GM19372 (cell line): ENCODE measurements at regions not wholly inside any gene's neighbourhood (a gene's known extent, or its start where the extent isn't known, plus 50 kb on each side); places are given as distances from the start of the nearest gene placed in this dataset.
A peak's percentile ranks its signal among the peaks of the same experiment; 100 is the strongest.
"Not testable (repeated sequence)": the region's sequence is repeated elsewhere in the genome, so short reads cannot be mapped to it uniquely, and the experiment has no call there.

ENCODE experiments used
- ATAC-seq: cut with Tn5 transposase; IDR thresholded peaks from one replicate; pipeline ENCODE4 v1.9.1; 2021; ENCODE audit warnings: mild to moderate bottlenecking, low read depth, moderate library complexity; ENCODE audit not compliant: unreplicated experiment

DNA sequence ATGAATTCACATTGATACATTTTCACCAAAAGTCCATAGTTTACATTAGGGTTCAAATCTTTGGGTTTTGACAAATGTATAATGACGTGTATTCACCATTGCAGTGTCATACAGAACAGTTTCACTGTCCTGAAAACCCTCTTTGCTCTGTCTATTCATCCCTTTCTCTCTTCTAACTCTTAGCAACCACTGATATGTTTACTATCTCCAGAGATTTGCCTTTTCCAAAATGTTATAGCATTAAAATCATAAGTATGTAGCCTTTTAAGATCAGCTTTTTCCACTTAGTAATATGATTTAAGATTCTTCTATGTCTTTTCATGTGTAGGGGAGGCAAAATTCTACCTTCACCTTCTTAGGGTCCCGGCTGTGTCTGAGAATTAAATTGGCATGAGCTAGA is 203.8 kb downstream of the TPRG1 start:
- ATAC-seq = no peak

- no peak for ATAC-seq
Observed at GRCh38 chr3:189383630-189384029, 211.9 kb downstream of the TPRG1 start.

GRCh38 chr3:189385880-189386279 is 214.1 kb downstream of the TPRG1 start:
- ATAC-seq = not testable (repeated sequence)

- ATAC-seq = no peak
Observed at GRCh38 chr3:189386739-189387138, 215.0 kb downstream of the TPRG1 start.

DNA sequence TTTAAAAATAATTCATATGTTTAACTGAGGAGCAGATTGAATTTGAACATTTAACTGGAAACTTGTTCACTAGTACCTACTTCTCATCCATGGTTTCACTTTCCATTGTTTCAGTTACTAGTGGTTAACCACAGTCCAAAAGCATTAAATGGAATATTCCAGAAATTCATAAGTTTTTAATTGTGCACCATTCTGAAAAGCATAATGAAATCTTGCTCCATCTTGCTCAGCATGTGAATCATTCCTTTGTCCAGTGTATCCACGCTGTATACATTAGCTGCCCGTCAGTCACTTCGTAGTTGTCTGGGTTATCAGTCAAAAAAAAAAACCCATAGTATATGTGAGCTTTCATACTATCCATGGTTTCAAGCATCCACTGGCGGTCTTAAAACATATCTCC is 217.6 kb downstream of the TPRG1 start:
- ATAC-seq = no peak

DNA sequence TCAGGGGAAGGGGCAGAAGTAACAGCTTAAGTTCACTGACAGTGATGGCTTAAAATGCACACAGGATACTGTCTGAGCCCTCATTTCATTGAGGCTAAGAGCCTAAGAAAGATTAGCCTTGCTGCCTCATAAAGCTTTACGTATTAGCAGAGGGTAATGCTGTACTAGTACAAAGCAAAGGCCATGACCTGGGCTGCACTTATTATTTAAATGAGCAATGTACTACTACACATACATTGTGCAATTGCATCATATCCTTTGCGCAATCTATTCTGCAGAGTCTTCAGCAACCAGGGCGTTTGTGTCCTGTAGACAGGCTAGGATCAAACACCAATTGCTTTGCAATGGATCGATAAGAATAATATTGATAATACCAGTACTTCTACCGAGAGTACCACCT is 221.8 kb downstream of the TPRG1 start:
- ATAC-seq = no peak

- peak; percentile 69 for ATAC-seq
Observed at GRCh38 chr3:189394599-189395121, 222.9 kb downstream of the TPRG1 start.

DNA sequence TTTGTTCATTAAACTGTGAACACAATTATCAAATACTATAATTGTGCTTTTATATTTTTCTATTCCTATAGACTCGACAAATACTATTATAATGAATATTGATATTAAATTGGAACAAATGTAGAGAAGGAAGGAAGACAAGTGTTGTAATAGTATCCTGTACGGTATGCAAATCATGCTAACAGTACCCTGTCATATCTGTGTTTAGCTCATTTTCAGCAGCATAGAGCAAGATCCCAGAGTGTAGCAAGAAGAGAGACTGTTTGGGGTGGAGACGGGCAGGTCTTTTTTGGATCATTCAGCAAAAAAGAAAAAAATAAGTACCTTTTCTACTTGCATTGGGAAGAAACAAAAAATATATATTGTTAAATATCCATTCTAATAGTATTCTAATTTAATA is 224.1 kb downstream of the TPRG1 start:
- no peak for ATAC-seq

GRCh38 chr3:189398656-189399055 is 226.9 kb downstream of the TPRG1 start:
- no peak for ATAC-seq

- no peak for ATAC-seq
Observed at GRCh38 chr3:189401196-189401595, 229.4 kb downstream of the TPRG1 start.

DNA sequence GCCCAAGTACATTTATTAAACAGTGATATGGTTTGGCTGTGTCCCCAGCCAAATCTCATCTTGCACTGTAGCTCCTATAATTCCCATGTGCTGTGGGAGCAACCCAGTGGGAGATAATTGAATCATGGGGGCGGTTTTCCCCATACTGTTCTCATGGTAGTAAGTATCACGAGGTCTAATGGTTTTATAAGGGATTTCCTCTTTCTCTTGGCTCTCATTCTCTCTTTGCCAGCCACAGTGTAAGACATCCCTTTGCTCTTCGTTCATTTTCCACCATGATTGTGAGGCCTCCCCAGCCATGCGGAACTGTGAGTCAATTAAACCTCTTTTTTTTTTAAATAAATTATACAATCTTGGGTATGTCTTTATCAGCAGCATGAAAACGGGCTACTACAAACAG is 228.0 kb upstream of the TP63 start:
- no peak for ATAC-seq

DNA sequence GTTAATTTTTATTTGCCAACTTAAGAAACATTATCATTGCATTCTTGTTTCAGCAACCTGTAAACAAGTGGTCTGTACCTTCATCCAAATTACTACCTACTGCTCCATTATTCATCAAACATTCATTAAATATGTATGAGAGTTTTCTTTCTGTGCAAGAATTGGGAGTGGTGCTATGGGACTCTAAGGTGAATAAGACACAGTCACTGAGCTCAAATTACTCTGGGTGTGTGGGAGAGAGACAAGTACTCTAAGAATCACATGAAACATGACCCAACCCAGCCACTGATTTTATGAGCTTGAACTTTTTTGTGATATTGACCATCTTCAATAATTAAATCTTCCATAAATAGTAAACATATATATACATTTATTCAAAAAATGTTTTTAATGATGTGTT is 227.2 kb upstream of the TP63 start:
- no peak for ATAC-seq

DNA sequence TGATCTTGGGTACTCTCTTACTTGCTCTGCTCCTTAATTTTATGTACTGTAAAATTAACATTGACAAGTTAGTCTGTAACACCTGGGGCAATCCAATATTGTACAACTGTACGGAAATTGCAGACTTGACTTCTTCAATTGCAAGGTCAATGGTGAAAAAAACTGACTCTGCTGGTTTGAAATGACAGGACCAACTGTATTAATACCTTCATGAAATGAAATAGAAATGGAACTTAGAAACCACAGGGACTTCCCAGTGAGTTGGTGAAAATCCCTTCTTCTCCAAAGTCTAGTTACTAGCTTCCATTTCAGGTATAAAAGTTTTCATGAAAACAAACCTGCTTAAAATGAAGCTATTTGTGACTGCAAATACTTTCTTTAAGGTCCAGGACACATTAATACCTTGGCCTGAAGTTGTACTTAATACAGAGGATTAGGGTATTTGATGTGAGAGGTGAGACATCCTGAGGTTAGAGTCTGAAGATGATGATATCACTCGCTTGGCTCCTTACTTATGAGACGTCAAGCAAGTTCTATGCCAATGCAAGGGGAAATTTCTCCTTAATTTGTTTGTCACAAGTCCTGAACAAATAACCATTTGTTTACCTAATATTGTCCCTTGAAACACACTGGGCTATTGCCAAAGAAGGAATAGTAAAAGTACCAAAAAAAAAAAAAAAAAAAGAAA is 226.2 kb upstream of the TP63 start:
- no peak for ATAC-seq

GRCh38 chr3:189406148-189406547 is 225.0 kb upstream of the TP63 start:
- ATAC-seq = no peak

DNA sequence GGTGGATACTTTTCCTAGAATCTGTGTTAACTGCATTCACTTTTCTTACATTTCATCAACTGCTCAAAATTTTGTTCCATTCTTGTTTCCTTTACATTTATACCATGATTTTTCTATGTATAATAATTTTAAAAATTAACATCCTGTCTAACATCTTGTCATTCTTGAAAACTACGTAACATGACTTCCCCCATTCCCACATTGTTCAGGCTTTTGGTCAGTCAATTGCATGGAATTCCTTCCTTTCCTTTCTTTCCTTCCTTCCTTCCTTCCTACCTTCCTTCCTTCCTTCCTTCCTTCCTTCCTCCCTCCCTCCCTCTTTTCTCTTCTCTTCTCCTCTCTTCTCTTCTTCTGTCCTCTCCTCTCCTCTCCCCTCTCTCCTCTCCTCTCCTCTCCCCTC is 220.7 kb upstream of the TP63 start:
- no peak for ATAC-seq

DNA sequence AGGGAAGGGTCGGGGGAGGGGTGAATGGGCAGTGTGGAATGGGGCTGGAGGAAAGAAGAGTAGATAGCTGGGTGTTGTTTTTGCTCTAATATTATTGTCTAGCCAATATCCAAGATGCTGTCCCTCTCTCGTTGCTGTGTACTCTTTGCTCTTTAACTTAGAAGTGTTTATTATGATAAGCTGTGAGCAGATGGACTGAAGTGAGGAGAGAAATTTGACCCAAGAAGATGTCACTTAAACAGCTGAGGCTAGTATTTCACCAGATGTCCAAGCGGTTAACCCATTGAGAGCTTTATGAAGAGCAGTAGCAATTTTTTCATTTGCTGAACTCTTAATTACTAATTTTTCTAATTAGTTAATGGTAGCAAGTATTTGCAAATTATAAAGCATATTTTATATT is 212.2 kb upstream of the TP63 start:
- ATAC-seq = no peak

DNA sequence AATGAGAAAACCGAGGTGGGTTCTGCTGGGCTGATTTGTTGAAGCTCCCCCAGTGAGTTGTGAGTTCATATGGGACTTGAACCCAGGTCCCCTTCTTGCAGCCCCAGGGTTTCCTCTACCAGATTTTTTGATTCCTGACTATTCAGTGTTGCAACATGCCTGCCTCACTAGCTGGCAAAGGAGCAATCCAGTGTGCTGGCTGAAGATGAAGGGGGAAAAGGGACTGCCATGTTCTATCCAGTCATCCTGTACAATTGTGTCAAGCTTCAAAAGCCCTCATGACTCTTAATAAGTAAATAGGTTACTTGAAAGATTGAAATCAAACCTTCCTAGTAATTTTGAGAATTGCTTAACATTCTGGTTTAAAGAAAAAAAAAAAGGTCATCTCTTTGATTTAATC is 211.5 kb upstream of the TP63 start:
- ATAC-seq = no peak

DNA sequence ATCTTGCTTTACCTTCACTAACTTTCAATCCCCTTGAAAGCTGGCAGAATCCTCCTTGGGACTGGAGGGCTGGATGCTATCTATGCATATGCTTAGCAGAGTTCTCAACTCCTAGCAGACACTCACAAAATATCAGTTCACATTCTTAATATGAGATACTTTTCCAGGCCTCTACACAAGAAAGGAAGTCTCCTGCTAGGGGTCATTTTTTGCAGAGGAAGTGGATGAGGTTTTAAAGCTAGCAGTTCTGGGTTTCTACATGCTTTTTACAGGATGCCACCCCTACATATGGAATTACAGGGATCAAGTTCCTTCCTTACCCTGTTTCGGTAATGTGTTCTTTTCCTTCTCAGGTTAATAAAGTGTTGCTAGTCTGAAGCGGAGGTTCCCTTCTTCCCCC is 206.3 kb upstream of the TP63 start:
- ATAC-seq = no peak

DNA sequence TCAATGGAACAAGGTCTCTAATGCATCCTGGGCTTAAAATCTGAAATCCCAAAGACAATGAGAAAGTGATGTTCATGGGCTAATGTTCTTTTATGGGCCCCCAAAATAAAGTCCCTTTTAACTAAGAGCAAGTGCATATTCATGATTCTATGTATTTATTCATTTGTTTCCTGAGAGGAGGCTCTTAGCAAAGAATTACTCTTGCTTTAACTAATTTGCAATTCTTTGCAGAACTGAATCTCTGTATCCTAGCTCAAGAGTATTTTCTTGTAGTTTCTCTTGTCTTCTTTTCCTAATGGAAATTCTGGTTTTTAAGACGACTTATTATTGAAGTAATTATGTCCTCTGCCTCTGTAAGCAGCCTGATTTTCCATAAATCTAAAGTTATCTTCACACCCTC is 202.2 kb upstream of the TP63 start:
- ATAC-seq = no peak

DNA sequence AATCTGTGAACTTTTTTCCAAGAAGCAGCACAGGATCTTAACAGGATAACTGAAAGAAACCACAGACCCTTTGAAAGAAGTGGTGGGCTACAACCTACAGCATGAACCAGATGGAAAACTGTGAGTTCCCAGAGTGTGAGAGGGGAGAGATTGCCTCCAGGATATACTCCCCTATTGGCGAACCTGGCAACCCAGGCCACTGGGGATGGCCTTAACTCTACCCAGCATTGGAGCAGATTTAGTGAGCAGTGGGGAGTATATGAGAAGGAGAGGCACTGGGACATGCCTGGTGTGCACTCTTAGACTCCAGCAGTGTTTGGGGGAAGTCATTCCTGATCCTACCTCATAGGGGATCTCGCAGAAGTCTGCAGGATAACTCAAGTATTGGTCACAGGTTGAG is 201.0 kb upstream of the TP63 start:
- no peak for ATAC-seq

DNA sequence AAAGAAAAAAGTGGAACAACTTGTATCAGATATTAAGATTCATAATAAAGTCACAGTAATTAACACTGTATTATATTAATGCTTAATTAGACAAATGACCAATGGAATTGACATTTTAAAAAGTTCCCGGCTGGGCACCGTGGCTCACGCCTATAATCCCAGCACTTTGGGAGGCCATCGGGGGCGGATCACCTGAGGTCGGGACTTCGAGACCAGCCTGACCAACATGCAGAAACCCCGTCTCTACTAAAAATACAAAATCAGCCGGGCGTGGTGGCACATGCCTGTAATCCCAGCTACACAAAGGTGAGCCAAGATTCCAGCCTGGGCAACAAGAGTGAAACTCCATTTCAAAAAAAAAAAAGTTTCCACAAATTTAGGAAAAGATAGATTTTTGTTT is 188.9 kb upstream of the TP63 start:
- not testable (repeated sequence) for ATAC-seq

GRCh38 chr3:189446959-189447560 is 184.1 kb upstream of the TP63 start:
- ATAC-seq = no peak
